ENCODE measurements at regions not wholly inside any gene's neighbourhood (a gene's known extent, or its start where the extent isn't known, plus 50 kb on each side); places are given as distances from the start of the nearest gene placed in this dataset.

GRCh38 chr7:136370137-136370536 is 393.0 kb upstream of the MTPN start:
- H3K27me3 ChIP-seq (ENCODE audit: control insufficient read depth, insufficient read depth, low read length): no peaks in the 10 kb centered on the region
- no peak for TF ChIP-seq CTCF (IDR thresholded peaks at IDR 0.05; ENCODE audit: insufficient read depth, low read length, severe bottlenecking)
- DNase-seq (ENCODE audit: low read depth): no peak
- no peak for FAIRE-seq
- H3K36me3 ChIP-seq (ENCODE audit: control insufficient read depth, insufficient read depth, low read length): no peaks in the 10 kb centered on the region
- H3K4me3 ChIP-seq (ENCODE audit: low read depth, low read length): no peak overlapping the region

DNA sequence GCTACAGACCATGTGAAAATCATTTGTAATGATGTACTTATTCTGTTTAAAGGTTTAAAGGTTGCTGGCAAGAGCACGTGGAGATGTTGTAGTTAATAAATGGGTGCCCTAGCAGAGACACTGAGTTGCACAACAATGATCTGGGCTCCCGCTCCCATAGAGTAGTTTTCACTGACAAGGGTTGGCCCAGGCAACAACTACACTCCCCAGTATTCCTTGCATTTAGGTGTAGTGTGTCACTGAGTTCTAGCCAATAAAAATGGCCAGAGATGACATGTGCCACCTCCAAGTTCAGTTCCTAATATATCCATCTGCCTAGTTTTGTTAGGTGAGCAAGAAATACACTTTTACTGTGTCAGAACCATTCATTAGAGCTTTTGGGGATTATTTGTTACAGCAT is 392.1 kb upstream of the MTPN start:
- no peaks in the 10 kb centered on the region for H3K27me3 ChIP-seq (ENCODE audit: control insufficient read depth, insufficient read depth, low read length)
- DNase-seq (ENCODE audit: low read depth): no peak
- no peak overlapping the region for H3K4me3 ChIP-seq (ENCODE audit: low read depth, low read length)
- TF ChIP-seq CTCF (IDR thresholded peaks at IDR 0.05; ENCODE audit: insufficient read depth, low read length, severe bottlenecking): no peak
- H3K36me3 ChIP-seq (ENCODE audit: control insufficient read depth, insufficient read depth, low read length): no peaks in the 10 kb centered on the region
- FAIRE-seq: no peak

GRCh38 chr7:136359333-136359903 is 382.3 kb upstream of the MTPN start:
- FAIRE-seq: no peak
- no peaks in the 10 kb centered on the region for H3K36me3 ChIP-seq (ENCODE audit: control insufficient read depth, insufficient read depth, low read length)

GRCh38 chr7:136353287-136353686 is 376.1 kb upstream of the MTPN start:
- H3K4me3 ChIP-seq (ENCODE audit: low read depth, low read length): no peak overlapping the region
- H3K36me3 ChIP-seq (ENCODE audit: control insufficient read depth, insufficient read depth, low read length): no peaks in the 10 kb centered on the region
- DNase-seq (ENCODE audit: low read depth) (no peak), FAIRE-seq (no peak)
- no peak for TF ChIP-seq CTCF (IDR thresholded peaks at IDR 0.05; ENCODE audit: insufficient read depth, low read length, severe bottlenecking)
- H3K27me3 ChIP-seq (ENCODE audit: control insufficient read depth, insufficient read depth, low read length): no peaks in the 10 kb centered on the region

More at GRCh38 chr7:136359333-136359903, 382.3 kb upstream of the MTPN start:
- DNase-seq (ENCODE audit: low read depth): no peak
- no peak overlapping the region for H3K4me3 ChIP-seq (ENCODE audit: low read depth, low read length)
- H3K27me3 ChIP-seq (ENCODE audit: control insufficient read depth, insufficient read depth, low read length): no peaks in the 10 kb centered on the region
- no peak for TF ChIP-seq CTCF (IDR thresholded peaks at IDR 0.05; ENCODE audit: insufficient read depth, low read length, severe bottlenecking)

DNA sequence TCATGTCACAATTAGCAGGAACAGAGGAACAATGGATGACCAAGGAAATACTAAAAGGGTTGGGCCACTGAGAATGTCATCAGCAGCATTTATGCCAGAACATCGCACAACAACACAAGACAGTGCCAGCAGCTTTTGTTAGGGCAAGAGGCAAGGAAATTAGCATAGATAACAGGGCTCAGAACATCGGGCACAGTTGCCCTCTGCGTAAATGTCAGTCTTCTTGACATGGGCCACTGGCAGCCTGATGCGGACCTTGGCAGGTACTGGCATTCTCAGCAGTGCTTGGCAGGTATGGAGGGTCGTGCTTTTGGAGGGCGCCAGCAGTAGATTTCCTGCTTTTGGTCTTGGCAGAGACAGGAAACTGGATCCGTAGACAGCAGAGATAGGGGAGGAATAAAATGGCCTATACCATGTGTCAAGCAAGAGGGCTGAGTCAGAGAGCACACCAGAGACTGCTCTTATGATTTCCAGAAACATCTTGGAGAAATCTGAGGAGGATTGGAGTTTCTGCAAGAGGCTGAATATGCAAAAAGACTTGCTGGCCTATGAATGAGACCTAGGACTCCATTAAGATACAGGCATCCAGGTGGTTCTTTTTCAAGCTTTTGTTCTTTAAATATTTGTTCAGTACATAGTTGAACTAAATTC is 371.5 kb upstream of the MTPN start:
- Histone ChIP-seq H3K27me3 (ENCODE audit: control insufficient read depth, insufficient read depth, low read length) (no peaks in the 10 kb centered on the region), H3K36me3 (ENCODE audit: control insufficient read depth, insufficient read depth, low read length) (no peaks in the 10 kb centered on the region), H3K4me3 (ENCODE audit: low read depth, low read length) (no peak overlapping the region)
- no peak for FAIRE-seq
- no peak for DNase-seq (ENCODE audit: low read depth)
- TF ChIP-seq CTCF (IDR thresholded peaks at IDR 0.05; ENCODE audit: insufficient read depth, low read length, severe bottlenecking): no peak

GRCh38 chr7:136348142-136348541 is 371.0 kb upstream of the MTPN start:
- TF ChIP-seq CTCF (IDR thresholded peaks at IDR 0.05; ENCODE audit: insufficient read depth, low read length, severe bottlenecking): no peak
- FAIRE-seq: no peak
- H3K4me3 ChIP-seq (ENCODE audit: low read depth, low read length): no peak overlapping the region
- DNase-seq (ENCODE audit: low read depth): no peak
- no peaks in the 10 kb centered on the region for H3K36me3 ChIP-seq (ENCODE audit: control insufficient read depth, insufficient read depth, low read length)
- no peaks in the 10 kb centered on the region for H3K27me3 ChIP-seq (ENCODE audit: control insufficient read depth, insufficient read depth, low read length)

Data from bronchial epithelial cell (primary cell).